ENCODE measurements at regions not wholly inside any gene's neighbourhood (a gene's known extent, or its start where the extent isn't known, plus 50 kb on each side); places are given as distances from the start of the nearest gene placed in this dataset.
A peak's percentile ranks its signal among the peaks of the same experiment; 100 is the strongest.
"Not testable (repeated sequence)": the region's sequence is repeated elsewhere in the genome, so short reads cannot be mapped to it uniquely, and the experiment has no call there.

DNA sequence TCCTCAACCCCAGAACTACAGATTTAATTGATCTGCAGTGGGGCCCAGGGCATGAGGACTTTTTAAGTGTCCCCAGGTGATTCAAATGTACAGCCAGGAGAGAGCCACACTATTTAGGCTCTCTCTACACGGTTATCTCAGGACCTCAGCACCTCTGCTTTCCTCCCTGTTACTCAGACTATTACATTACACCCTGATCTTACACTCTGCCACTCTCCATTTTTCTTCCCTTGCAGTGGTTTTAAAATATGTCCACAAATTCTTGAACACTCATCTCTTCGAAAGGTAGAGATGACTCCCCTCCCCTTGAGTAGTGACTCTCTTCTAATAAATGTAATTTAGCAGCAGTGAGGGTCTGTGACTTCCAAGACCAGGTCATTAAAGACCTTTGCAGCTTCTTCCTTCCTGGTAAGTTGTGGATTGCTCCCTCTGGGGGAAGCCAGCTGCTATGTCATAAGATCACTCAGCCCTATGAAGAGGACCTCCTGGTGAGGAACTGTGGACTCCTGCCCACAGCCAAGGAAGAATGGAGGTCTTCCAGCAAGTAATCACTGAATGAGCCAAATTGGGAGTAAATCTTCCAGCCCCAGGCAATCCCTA, 87.5 kb upstream of the SSBP2 start:
- in situ Hi-C loops (cut with MboI; ENCODE audit: low pct_unique_long_range_greater_than_20kb in 2 of 9, low sequenced_read_pairs in 9 of 9, unreplicated experiment in 9 of 9), result loop anchor here in 1 of 9 experiments (10.0 to 25.0 kb wide), 2 partner anchors 84 to 326 kb away; partner anchors contain the start of gene SSBP2
- Histone ChIP-seq H3K4me3 (no peak overlapping the region), H3K4me1 (replicated peaks in 1 of 2) (peaks cover 10 to 33% of the 10 kb centered on the region in 2 donors), H3K27ac (no peak overlapping the region)
- ATAC-seq (replicated peaks in 6 of 8), result peak in 4 of 8 experiments; percentile 42 to 79 (median 68)
- 40 to 75% (median 67%) methylated on average over 1 to 2 of the region's 2 CpGs; no CpG with 5 or more reads in 3 of the 10 experiments for WGBS, 10 experiments

DNA sequence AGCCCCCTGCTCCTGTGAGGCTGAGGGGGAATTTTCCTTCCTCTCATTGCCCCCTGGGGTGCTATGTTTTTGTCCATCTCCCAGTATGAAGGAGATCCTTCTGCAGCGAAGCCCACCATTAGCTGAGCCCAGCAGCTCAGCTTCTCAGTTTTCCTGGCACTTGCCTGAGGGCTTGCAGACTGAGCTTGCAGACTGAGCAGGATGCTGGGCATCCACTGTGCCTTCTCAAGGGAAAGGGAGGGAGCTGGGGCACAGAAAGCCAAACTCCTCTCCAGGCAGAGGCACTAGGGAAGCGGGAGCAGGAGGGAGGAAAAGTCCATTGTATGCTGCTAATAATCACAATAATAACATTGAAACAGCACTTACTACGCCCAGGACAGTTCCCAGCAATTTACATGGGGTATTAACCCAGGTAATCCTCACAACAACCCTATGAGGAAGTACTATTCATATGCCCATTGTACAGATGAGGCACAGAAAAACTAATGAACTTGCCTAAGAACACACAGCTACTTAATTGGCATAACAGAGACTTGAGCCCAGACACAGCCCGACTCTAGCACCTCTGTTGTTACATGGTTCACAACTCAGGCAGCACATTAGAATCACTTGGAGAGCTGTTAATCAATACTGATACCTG, 86.9 kb upstream of the SSBP2 start:
- H3K27ac ChIP-seq, result no peak overlapping the region
- no peak for ATAC-seq (replicated peaks in 6 of 8)
- in situ Hi-C loops (cut with MboI; ENCODE audit: low pct_unique_long_range_greater_than_20kb in 2 of 9, low sequenced_read_pairs in 9 of 9, unreplicated experiment in 9 of 9), result loop anchor here in 1 of 9 experiments (10.0 to 25.0 kb wide), 2 partner anchors 83 to 325 kb away; partner anchors contain the start of gene SSBP2
- 73 to 100% (median 85%) methylated on average over 1 to 3 of the region's 4 CpGs; no CpG with 5 or more reads in 4 of the 10 experiments for WGBS, 10 experiments
- H3K4me3 ChIP-seq, result no peak overlapping the region
- H3K4me1 ChIP-seq (replicated peaks in 1 of 2), result peaks cover 10 to 33% of the 10 kb centered on the region in 2 donors

GRCh38 chr5:81835814-81836367, 85.0 kb upstream of the SSBP2 start:
- 21 to 54% (median 34%) methylated on average over 2 to 4 of the region's 4 CpGs; no CpG with 5 or more reads in 2 of the 10 experiments for WGBS, 10 experiments
- Histone ChIP-seq H3K4me1 (replicated peaks in 1 of 2) (peaks cover 10 to 33% of the 10 kb centered on the region in 2 donors), H3K27ac (no peak overlapping the region), H3K4me3 (no peak overlapping the region)
- in situ Hi-C loops (cut with MboI; ENCODE audit: low pct_unique_long_range_greater_than_20kb in 2 of 9, low sequenced_read_pairs in 9 of 9, unreplicated experiment in 9 of 9), result loop anchor here in 1 of 9 experiments (10.0 to 25.0 kb wide), 2 partner anchors 81 to 324 kb away; partner anchors contain the start of gene SSBP2
- peak; percentile 48 to 95 (median 84) for ATAC-seq (replicated peaks in 6 of 8)

- H3K4me1 ChIP-seq (replicated peaks in 1 of 2), result peaks cover 10 to 33% of the 10 kb centered on the region in 2 donors
- H3K4me3 ChIP-seq, result no peak overlapping the region
- in situ Hi-C loops (cut with MboI; ENCODE audit: low pct_unique_long_range_greater_than_20kb in 2 of 9, low sequenced_read_pairs in 9 of 9, unreplicated experiment in 9 of 9), result loop anchor here in 1 of 9 experiments (10.0 to 25.0 kb wide), 2 partner anchors 79 to 322 kb away; partner anchors contain the start of gene SSBP2
- WGBS, 10 experiments, result 72 to 100% (median 96%) methylated on average over 1 to 10 of the region's 11 CpGs; no CpG with 5 or more reads in 1 of the 10 experiments
- H3K27ac ChIP-seq, result no peak overlapping the region
- no peak for ATAC-seq (replicated peaks in 6 of 8)
Observed at GRCh38 chr5:81834021-81834660, 83.2 kb upstream of the SSBP2 start.

DNA sequence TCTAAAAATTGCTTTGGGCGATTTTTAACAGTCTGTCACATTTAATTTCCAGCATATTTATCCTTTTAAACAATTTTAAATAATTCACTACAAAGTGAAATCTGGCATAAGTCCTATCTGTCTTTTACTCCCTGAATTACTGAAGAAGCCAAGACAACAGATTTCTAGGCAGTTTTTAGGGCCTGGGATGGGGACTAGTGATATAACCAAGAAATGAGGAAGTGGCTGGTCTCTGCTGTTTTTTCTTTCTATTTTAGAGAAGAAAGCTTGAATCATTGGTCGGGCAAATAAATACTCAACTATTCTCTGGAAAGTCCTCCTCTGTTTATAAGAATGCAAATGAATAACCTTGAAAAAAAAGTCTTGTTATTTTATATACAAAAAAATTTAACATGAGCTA, 79.7 kb upstream of the SSBP2 start:
- Histone ChIP-seq H3K4me1 (replicated peaks in 1 of 2) (peaks cover under 1 to 13% of the 10 kb centered on the region in 2 donors), H3K27ac (no peak overlapping the region), H3K4me3 (no peak overlapping the region)
- whole genome bisulfite sequencing, 10 experiments, result 50 to 100% (median 82%) methylated on average over 1 to 2 of the region's 2 CpGs; no CpG with 5 or more reads in 1 of the 10 experiments
- in situ Hi-C loops (cut with MboI; ENCODE audit: low pct_unique_long_range_greater_than_20kb in 2 of 9, low sequenced_read_pairs in 9 of 9, unreplicated experiment in 9 of 9), result loop anchor here in 1 of 9 experiments (10.0 to 25.0 kb wide), 2 partner anchors 76 to 318 kb away; partner anchors contain the start of gene SSBP2
- ATAC-seq (replicated peaks in 6 of 8), result no peak

DNA sequence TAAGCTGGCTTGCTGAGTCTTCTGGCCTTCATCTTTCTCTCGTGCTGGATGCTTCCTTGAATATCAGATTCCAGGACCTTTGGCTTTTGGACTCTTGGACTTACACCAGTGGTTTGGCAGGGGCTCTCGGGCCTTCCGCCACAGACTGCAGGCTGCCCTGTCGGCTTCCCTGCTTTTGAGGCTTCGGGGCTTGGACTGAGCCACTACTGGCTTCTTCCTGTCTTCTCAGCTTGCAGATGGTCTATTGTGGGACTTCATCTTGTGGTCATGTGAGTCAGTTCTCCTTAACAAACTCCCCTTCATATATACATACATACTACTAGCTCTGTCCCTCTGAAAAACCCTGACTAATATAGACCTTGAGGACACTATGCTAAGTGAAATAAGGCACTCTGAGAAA, 78.3 kb upstream of the SSBP2 start:
- no peak overlapping the region for H3K4me3 ChIP-seq
- H3K27ac ChIP-seq, result no peak overlapping the region
- no peaks in the 10 kb centered on the region for H3K4me1 ChIP-seq (replicated peaks in 1 of 2)
- in situ Hi-C loops (cut with MboI; ENCODE audit: low pct_unique_long_range_greater_than_20kb in 2 of 9, low sequenced_read_pairs in 9 of 9, unreplicated experiment in 9 of 9), result loop anchor here in 1 of 9 experiments (25.0 kb wide), 1 partner anchor 317 kb away; no protein-coding TSS in a partner anchor
- ATAC-seq (replicated peaks in 6 of 8), result no peak
- WGBS, 10 experiments, result 40 to 96% (median 80%) methylated on average over 1 to 4 of the region's 5 CpGs; no CpG with 5 or more reads in 4 of the 10 experiments

DNA sequence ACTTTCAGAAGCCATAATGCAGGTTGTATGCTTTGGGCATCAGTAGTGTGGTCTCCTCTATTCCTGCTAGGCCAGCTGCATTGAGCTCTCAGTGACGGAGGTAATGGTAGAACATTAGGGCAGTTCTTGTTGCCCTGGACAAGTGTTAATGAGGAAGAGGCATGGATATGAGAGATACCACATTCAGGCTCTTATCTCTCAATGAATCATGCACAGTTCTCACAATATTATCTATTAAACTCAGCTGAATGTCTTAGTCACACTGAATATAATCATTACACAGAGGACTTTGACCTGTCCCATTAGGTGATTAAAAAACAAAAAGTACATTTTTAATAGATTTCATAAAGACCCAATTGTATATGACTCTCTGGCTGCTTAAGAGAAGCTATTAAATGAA, 76.6 kb upstream of the SSBP2 start:
- Histone ChIP-seq H3K4me1 (replicated peaks in 1 of 2) (no peaks in the 10 kb centered on the region), H3K4me3 (no peak overlapping the region), H3K27ac (no peak overlapping the region)
- WGBS, 10 experiments, result 60 to 100% (median 82%) methylated on average over 1 of the region's 1 CpG; no CpG with 5 or more reads in 4 of the 10 experiments
- in situ Hi-C loops (cut with MboI; ENCODE audit: low pct_unique_long_range_greater_than_20kb in 2 of 9, low sequenced_read_pairs in 9 of 9, unreplicated experiment in 9 of 9), result loop anchor here in 1 of 9 experiments (25.0 kb wide), 1 partner anchor 315 kb away; no protein-coding TSS in a partner anchor
- ATAC-seq (replicated peaks in 6 of 8), result peak in 1 of 8 experiments; percentile 44

DNA sequence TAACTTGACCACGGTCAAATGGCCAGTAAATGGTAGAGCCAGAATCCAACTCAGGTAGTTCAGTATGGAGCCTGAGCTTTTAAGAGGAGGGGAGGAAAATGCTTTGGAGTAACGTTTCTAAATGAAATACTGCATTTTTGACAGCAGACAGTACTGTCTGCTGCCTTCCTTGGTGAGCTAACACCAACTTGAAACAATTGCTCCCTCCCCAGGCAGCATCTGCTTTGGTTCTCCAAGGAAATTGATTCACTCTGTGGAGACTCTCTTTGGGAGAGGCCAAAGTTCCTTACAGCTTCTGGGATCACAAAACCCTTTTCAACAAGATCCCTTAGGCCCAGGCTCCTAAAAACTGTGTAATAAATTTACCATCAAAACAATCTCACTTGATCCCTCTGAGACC, 75.2 kb upstream of the SSBP2 start:
- in situ Hi-C loops (cut with MboI; ENCODE audit: low pct_unique_long_range_greater_than_20kb in 2 of 9, low sequenced_read_pairs in 9 of 9, unreplicated experiment in 9 of 9), result loop anchor here in 1 of 9 experiments (25.0 kb wide), 1 partner anchor 314 kb away; no protein-coding TSS in a partner anchor

DNA sequence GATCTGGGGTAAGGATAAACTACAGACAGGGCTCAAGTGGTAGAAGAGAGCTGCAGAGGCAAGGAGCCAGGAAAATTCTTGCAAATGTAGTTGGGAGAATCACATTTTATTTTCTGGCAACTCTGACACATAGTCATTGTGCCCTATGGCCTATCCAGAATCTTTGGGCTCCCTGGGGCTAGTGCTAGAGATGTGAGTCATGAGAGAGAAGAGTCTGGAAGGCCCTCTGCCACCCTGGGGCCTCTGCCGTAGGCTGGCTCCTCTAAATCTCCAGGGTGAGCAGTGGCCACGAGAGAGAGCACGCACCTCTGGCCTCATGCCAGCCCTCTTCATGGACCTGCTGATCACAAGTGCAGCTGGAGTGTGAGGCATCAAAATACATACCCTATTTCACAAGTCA, 74.3 kb upstream of the SSBP2 start:
- H3K27ac ChIP-seq, result no peak overlapping the region
- ATAC-seq (replicated peaks in 6 of 8), result peak in 6 of 8 experiments; percentile 36 to 89 (median 68)
- WGBS, 10 experiments, result 50 to 92% (median 60%) methylated on average over 2 of the region's 3 CpGs; no CpG with 5 or more reads in 7 of the 10 experiments
- no peaks in the 10 kb centered on the region for H3K4me1 ChIP-seq (replicated peaks in 1 of 2)
- in situ Hi-C loops (cut with MboI; ENCODE audit: low pct_unique_long_range_greater_than_20kb in 2 of 9, low sequenced_read_pairs in 9 of 9, unreplicated experiment in 9 of 9), result loop anchor here in 1 of 9 experiments (25.0 kb wide), 1 partner anchor 313 kb away; no protein-coding TSS in a partner anchor
- H3K4me3 ChIP-seq, result no peak overlapping the region

More for the DNA sequence above, 75.2 kb upstream of the SSBP2 start:
- Histone ChIP-seq H3K27ac (no peak overlapping the region), H3K4me1 (replicated peaks in 1 of 2) (no peaks in the 10 kb centered on the region), H3K4me3 (no peak overlapping the region)
- WGBS, 10 experiments, result 0 to 71% (median 50%) methylated on average over 1 to 2 of the region's 2 CpGs; no CpG with 5 or more reads in 5 of the 10 experiments
- ATAC-seq (replicated peaks in 6 of 8), result peak in 2 of 8 experiments; percentile 25 to 56

DNA sequence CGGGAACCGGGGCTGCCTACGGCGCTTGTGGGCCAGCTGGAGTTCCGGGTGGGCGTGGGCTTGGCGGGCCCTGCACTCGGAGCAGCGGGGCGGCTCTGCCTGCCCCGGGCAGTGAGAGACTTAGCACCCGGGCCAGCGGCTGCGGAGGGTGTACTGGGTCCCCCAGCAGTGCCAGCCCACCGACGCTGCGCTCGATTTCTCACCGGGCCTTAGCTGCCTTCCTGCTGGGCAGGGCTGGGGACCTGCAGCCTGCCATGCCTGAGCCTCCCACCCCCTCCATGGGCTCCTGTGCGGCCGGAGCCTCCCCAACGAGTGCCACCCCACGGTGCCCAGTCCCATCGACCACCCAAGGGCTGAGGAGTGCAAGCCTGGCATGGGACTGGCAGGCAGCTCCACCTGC, 72.8 kb upstream of the SSBP2 start:
- in situ Hi-C loops (cut with MboI; ENCODE audit: low pct_unique_long_range_greater_than_20kb in 2 of 9, low sequenced_read_pairs in 9 of 9, unreplicated experiment in 9 of 9); ATAC-seq (replicated peaks in 6 of 8): not testable (repeated sequence)
- no CpG with 5 or more reads among the region's 24 CpGs for WGBS, 10 experiments

DNA sequence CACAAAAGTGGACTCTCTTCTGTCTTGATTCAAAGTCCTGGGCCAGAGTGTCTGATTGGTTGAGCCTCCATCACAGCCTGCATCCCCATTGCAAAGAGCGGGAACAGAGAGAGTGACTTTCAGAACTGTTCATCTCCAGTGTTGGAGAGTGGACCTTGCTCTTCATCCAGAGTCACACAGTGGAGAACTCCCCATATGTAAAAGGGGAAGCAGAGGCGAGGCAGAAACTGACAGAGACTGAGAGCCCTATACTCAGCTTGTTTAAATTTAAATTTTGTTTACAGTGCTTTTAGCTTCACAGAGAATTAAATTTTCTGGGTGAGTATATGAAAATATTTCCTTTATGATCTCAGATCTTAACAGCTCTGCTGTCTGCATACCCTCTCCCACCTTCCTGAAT, 70.0 kb upstream of the SSBP2 start:
- Histone ChIP-seq H3K27ac (no peak overlapping the region), H3K4me1 (replicated peaks in 1 of 2) (no peaks in the 10 kb centered on the region), H3K4me3 (no peak overlapping the region)
- no peak for ATAC-seq (replicated peaks in 6 of 8)
- in situ Hi-C loops (cut with MboI; ENCODE audit: low pct_unique_long_range_greater_than_20kb in 2 of 9, low sequenced_read_pairs in 9 of 9, unreplicated experiment in 9 of 9), result no loop called here
- 83 to 100% (median 91%) methylated on average over 1 to 2 of the region's 2 CpGs; no CpG with 5 or more reads in 5 of the 10 experiments for WGBS, 10 experiments

More for the DNA sequence above, 72.8 kb upstream of the SSBP2 start:
- H3K4me1 ChIP-seq (replicated peaks in 1 of 2); H3K4me3 ChIP-seq; H3K27ac ChIP-seq: not testable (repeated sequence)

- no peaks in the 10 kb centered on the region for H3K4me1 ChIP-seq (replicated peaks in 1 of 2)
- no peak overlapping the region for H3K27ac ChIP-seq
- H3K4me3 ChIP-seq, result no peak overlapping the region
- in situ Hi-C loops (cut with MboI; ENCODE audit: low pct_unique_long_range_greater_than_20kb in 2 of 9, low sequenced_read_pairs in 9 of 9, unreplicated experiment in 9 of 9), result no loop called here
- ATAC-seq (replicated peaks in 6 of 8), result no peak
Observed at GRCh38 chr5:81820318-81820636, 69.4 kb upstream of the SSBP2 start.

All from motor neuron (in vitro differentiated cells).